ENCODE measurements at regions not wholly inside any gene's neighbourhood (a gene's known extent, or its start where the extent isn't known, plus 50 kb on each side); places are given as distances from the start of the nearest gene placed in this dataset.

DNA sequence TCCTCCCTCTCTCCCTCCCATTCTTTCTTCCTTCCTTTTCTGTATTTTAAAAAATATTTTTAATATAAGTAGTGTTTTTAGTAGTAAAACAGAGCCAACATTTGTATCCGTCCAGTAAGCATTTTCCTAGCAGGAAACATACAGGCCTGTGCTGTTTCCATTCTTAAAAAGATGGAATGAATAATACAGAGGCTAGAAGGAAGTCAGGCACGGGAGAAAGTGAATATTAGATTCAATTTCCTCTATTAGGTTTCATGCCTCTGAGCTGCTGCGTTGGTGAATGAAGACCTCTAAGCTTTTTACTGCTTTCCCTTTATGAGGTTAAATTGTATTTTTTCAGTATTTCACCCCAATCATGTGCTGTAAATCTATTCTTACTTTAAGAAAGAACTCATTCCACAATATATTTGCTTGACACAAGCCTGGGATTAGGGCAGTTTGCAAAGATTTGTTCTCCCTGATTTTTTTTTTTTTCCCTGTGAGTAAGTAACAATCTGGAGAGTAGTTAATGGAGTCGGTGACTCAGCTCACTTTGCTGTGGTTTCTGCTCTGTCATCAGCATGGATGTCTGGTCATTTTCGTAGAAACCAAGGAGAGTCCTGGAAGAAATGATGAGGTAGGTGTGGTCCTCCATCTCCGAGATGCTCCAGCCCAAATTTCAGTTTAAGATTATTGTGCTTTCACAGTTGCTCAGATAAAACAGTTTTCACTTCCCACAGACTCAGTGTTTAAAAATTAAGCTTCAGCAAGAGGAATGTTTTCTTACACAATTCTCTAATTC is 76.1 kb upstream of the PITRM1 start:
- H3K4me3 ChIP-seq, result no peak overlapping the region
- no peak for DNase-seq

DNA sequence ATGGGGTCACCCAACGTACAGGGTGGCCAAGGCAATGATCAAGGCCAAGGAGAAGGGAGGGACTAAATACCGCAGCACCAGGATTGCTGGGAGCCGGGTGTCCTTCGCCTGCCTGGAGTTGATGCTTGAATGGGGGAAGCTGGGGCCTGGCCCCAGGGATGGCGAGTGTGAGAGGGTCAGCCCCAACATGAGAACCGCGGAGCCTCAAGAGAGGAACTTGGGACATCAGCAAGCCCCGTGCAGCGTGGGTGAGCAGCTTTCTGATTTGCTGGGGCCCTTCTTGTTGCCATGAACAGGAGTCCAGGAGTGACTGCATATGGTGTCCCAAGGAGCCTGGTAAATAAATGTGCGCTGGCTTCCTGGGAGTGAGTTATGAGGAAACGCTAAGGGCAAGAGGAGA is 72.8 kb upstream of the PITRM1 start:
- no peak for DNase-seq
- Histone ChIP-seq H3K36me3 (no peaks in the 10 kb centered on the region), H3K4me3 (no peak overlapping the region), H3K27me3 (no peaks in the 10 kb centered on the region), H3K4me1 (no peaks in the 10 kb centered on the region), H3K27ac (no peak overlapping the region), H3K9me3 (replicated peaks) (no peaks in the 10 kb centered on the region)

More for the DNA sequence above, 76.1 kb upstream of the PITRM1 start:
- Histone ChIP-seq H3K27me3 (no peaks in the 10 kb centered on the region), H3K36me3 (no peaks in the 10 kb centered on the region), H3K9me3 (replicated peaks) (no peaks in the 10 kb centered on the region), H3K27ac (no peak overlapping the region), H3K4me1 (no peaks in the 10 kb centered on the region)

DNA sequence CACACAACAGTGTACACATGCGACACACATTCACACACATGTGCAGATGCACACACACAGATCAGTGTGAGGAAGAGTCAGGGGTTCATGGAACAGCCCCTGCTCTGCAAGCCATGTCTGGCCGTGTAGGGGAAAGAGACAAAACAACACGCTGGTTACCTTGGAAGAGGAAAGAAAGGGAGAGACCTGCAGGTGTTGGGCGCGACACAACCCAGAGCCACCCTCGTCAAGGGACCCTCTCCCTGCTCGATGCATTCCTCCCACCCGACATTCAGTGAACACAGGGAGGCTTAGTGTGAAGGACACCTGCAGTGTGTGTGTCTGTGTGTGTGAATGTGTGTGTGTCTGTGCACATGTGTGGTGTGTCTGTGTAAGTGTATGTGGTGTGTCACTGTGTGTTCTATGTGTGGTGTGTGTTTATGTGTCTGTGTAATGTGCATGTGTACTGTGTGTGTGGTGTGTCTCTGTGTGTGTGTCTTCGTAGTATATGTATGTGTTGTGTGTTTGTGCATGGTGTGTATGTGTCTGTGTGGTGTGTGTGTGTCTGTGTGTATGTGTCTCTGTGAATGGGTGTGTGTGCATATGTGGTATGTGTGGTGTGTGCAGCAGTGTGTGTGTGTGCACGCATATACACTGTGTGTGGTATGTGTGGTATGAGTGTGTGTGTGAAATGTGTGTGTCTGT is 69.5 kb upstream of the PITRM1 start:
- no peaks in the 10 kb centered on the region for H3K4me1 ChIP-seq
- no peak for DNase-seq
- H3K9me3 ChIP-seq (replicated peaks), result no peaks in the 10 kb centered on the region
- H3K27me3 ChIP-seq, result no peaks in the 10 kb centered on the region
- no peaks in the 10 kb centered on the region for H3K36me3 ChIP-seq
- H3K27ac ChIP-seq, result no peak overlapping the region
- no peak overlapping the region for H3K4me3 ChIP-seq

DNA sequence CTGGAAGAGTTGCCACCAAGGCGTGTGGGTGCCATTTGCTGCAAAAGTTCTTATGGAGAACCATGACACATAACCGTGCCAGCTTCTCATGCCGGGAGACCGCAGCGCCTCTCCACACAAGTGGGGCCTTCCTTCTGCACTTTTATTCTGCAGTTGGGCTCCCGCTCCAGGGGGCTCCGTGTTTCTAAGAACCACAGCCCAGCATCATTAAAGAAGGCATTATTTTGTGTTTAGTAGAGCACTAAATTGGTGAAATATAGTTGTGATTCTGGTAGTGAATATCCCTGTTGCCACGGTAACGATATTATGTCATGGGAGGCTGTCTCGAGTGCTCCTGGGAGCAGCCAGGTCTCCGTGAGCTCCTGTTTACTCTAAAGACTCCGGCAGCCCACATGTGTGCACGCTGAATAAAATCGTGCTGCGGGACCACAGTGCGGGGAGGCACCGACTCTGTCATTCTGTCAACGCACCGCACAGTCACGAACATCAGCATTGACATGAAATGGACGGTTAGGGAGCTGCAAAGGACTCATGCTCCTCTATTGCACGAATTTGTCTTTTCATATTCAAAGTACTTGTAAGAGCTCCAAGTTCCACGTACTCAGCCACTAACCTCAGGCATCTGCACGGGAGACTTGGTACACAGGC is 68.8 kb upstream of the PITRM1 start:
- Histone ChIP-seq H3K4me3 (no peak overlapping the region), H3K27me3 (no peaks in the 10 kb centered on the region), H3K9me3 (replicated peaks) (no peaks in the 10 kb centered on the region), H3K27ac (no peak overlapping the region), H3K36me3 (no peaks in the 10 kb centered on the region), H3K4me1 (peaks cover 2% of the 10 kb centered on the region; the same call in 1 of the 2 replicates)
- no peak for DNase-seq

DNA sequence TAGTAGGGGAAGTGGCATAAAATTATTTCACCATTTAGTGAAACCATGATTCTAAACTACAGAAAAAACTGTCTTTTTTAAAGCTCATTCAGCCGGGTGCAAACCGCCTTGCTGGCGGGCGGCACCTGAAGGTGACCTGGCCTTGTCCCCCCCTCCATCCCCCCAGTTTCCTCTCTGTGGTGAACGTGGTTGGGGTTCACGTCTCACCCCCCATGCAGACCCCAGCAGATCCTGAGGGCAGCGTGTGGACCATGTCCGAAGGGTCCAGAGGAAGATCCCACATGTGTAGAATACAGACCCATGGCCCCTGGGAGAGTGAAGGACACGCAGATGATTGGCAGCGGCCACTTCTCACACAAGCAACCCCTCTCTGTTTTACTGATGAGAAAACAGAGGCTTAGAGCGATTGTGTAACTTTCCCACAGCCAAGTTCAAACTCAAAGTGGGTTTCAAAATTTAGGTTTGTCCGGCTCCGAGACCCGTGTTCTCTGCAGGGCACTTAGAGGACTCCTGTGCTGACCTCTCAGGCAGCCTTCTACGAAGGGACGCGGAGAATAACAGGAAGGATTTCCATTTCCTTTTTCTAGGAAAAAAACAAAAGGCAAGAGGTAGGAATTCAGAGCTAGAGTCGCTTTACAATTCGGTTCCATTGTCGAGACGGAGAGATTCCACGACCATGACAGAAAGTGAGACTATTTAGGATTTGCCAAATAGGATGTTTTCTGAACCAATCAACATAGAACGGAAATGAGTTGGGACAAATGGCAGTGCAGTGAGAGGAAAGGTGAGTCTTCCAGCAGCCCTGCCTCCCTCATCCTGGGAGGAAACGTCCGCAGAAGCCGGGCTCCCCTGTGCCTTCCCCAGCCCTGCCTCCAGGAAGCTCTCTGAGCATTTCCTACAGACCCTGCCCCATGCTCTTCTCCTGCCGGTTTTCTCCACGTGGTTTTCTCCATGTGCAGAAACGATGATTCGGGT is 67.6 kb upstream of the PITRM1 start:
- H3K27ac ChIP-seq, result no peak overlapping the region
- no peaks in the 10 kb centered on the region for H3K36me3 ChIP-seq
- no peak for DNase-seq
- no peak overlapping the region for H3K4me3 ChIP-seq
- peaks cover 4% of the 10 kb centered on the region; the same call in 1 of the 2 replicates for H3K4me1 ChIP-seq
- no peaks in the 10 kb centered on the region for H3K9me3 ChIP-seq (replicated peaks)
- H3K27me3 ChIP-seq, result no peaks in the 10 kb centered on the region

- H3K4me1 ChIP-seq, result peaks cover 4% of the 10 kb centered on the region; the same call in 1 of the 2 replicates
- no peaks in the 10 kb centered on the region for H3K9me3 ChIP-seq (replicated peaks)
- no peaks in the 10 kb centered on the region for H3K36me3 ChIP-seq
- no peak overlapping the region for H3K4me3 ChIP-seq
- H3K27me3 ChIP-seq, result no peaks in the 10 kb centered on the region
- DNase-seq, result peak; percentile 27 to 32
- no peak overlapping the region for H3K27ac ChIP-seq
Measured at GRCh38 chr10:3239066-3239919, 66.7 kb upstream of the PITRM1 start.

GRCh38 chr10:3238115-3238871 is 65.7 kb upstream of the PITRM1 start:
- H3K36me3 ChIP-seq, result no peaks in the 10 kb centered on the region
- no peak overlapping the region for H3K27ac ChIP-seq
- no peak for DNase-seq
- no peaks in the 10 kb centered on the region for H3K9me3 ChIP-seq (replicated peaks)
- H3K4me3 ChIP-seq, result no peak overlapping the region
- H3K4me1 ChIP-seq, result peaks cover 4% of the 10 kb centered on the region; the same call in 1 of the 2 replicates
- no peaks in the 10 kb centered on the region for H3K27me3 ChIP-seq

DNA sequence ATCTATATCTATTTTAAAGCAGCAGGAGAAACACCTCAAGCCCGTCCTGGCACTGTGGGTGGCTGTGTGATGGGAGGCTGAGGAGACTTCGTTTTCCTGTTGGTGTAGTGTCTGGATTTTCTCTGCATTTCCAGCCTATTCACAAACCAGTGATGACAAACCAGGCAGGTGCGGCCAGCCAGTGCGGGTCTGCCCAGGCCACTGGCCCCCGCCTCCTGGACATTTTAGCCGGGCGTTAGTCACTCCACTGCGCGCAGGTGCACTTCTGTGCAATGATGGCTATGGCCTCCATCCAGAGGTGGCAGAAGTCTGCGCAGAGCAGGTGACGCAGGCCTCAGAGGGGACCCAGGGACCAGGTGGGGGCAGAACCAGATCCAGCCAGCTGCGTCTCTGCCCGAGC is 64.9 kb upstream of the PITRM1 start:
- no peak overlapping the region for H3K27ac ChIP-seq
- no peaks in the 10 kb centered on the region for H3K36me3 ChIP-seq
- H3K4me1 ChIP-seq, result peaks cover 4% of the 10 kb centered on the region; the same call in 1 of the 2 replicates
- no peaks in the 10 kb centered on the region for H3K27me3 ChIP-seq
- no peak overlapping the region for H3K4me3 ChIP-seq
- DNase-seq, result no peak
- H3K9me3 ChIP-seq (replicated peaks), result no peaks in the 10 kb centered on the region

- no peaks in the 10 kb centered on the region for H3K36me3 ChIP-seq
- no peaks in the 10 kb centered on the region for H3K27me3 ChIP-seq
- H3K4me1 ChIP-seq, result peaks cover 4% of the 10 kb centered on the region; the same call in 1 of the 2 replicates
- DNase-seq, result no peak
- H3K4me3 ChIP-seq, result no peak overlapping the region
- H3K9me3 ChIP-seq (replicated peaks), result no peaks in the 10 kb centered on the region
- H3K27ac ChIP-seq, result no peak overlapping the region
Measured at GRCh38 chr10:3236644-3237404, 64.2 kb upstream of the PITRM1 start.

- H3K4me3 ChIP-seq, result no peak overlapping the region
- H3K27me3 ChIP-seq, result no peaks in the 10 kb centered on the region
- H3K27ac ChIP-seq, result no peak overlapping the region
- H3K4me1 ChIP-seq, result peaks cover 4% of the 10 kb centered on the region; the same call in 1 of the 2 replicates
- no peaks in the 10 kb centered on the region for H3K36me3 ChIP-seq
- H3K9me3 ChIP-seq (replicated peaks), result no peaks in the 10 kb centered on the region
- peak; percentile 16 to 51 for DNase-seq
Measured at GRCh38 chr10:3235996-3236510, 63.5 kb upstream of the PITRM1 start.

GRCh38 chr10:3235395-3235794 is 62.8 kb upstream of the PITRM1 start:
- Histone ChIP-seq H3K36me3 (no peaks in the 10 kb centered on the region), H3K4me3 (no peak overlapping the region), H3K27me3 (no peaks in the 10 kb centered on the region), H3K27ac (no peak overlapping the region), H3K9me3 (replicated peaks) (no peaks in the 10 kb centered on the region), H3K4me1 (peaks cover 4% of the 10 kb centered on the region; the same call in 1 of the 2 replicates)
- DNase-seq, result no peak

DNA sequence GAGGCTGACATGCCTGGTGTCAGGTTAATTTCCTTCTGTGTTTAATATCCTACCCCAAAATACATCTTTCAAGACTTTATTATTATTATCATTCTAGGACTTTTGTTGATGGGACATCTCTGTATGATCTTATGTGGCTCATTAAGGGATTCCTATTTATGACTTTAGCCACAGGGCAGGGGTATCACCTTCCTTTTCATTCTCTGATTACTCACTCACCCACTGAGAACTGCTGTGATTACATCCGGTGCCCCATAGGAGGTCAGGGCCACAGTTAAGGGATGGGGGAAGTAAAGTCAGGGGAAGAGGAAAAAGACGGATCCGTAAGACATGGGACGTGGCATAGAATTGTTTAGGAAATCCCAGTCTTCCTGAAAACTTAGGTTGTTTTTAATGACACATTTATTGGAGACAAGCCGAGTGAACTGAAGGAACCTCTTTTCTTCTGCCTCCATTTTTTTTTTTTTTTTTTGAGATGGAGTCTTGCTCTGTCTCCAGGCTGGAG is 61.0 kb upstream of the PITRM1 start:
- Histone ChIP-seq H3K27ac (no peak overlapping the region), H3K9me3 (replicated peaks) (no peaks in the 10 kb centered on the region)
- DNase-seq, result no peak

More for the DNA sequence above, 61.0 kb upstream of the PITRM1 start:
- Histone ChIP-seq H3K27me3 (no peaks in the 10 kb centered on the region), H3K36me3 (no peaks in the 10 kb centered on the region), H3K4me1 (peaks cover 4% of the 10 kb centered on the region; the same call in 1 of the 2 replicates), H3K4me3 (no peak overlapping the region)

Measured in SJCRH30 (cell line).